ENCODE measurements at regions not wholly inside any gene's neighbourhood (a gene's known extent, or its start where the extent isn't known, plus 50 kb on each side); places are given as distances from the start of the nearest gene placed in this dataset.

DNA sequence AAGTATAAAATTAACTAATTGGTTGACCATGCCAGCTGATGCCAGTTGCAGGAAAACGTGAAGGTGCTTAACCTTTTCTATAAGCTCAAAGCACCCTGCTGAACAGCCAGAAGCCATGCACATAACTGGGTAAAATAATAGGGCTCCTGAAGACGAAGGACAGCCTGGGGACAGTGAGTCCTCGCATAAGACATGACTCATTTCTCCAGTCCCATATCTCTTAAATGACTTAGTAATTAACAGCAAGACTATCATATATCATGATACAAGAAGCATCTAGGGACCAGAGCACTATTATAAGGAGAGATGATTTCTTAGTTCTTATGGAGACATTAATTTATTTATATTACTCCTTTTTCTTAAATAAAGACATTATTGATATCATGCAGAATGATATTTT lies 100.5 kb upstream of the DOK6 start:
- Histone ChIP-seq H3K27ac (ENCODE audit: low read depth, low read length, poor library complexity, severe bottlenecking) (no peak overlapping the region), H3K9me3 (ENCODE audit: low read depth, low read length, poor library complexity, severe bottlenecking) (no peaks in the 10 kb centered on the region), H3K4me3 (ENCODE audit: low read depth, low read length, poor library complexity, severe bottlenecking) (no peak overlapping the region), H3K36me3 (ENCODE audit: insufficient read depth, low read length, poor library complexity, severe bottlenecking) (no peaks in the 10 kb centered on the region), H3K4me1 (ENCODE audit: insufficient read depth, low read length, poor library complexity, severe bottlenecking) (no peaks in the 10 kb centered on the region), H3K27me3 (replicated peaks; ENCODE audit: insufficient read depth, low read depth, low read length, poor library complexity) (no peaks in the 10 kb centered on the region)
- no TSS peak for BruUV-seq (replicated peaks)
- TF ChIP-seq, protein P1, sequence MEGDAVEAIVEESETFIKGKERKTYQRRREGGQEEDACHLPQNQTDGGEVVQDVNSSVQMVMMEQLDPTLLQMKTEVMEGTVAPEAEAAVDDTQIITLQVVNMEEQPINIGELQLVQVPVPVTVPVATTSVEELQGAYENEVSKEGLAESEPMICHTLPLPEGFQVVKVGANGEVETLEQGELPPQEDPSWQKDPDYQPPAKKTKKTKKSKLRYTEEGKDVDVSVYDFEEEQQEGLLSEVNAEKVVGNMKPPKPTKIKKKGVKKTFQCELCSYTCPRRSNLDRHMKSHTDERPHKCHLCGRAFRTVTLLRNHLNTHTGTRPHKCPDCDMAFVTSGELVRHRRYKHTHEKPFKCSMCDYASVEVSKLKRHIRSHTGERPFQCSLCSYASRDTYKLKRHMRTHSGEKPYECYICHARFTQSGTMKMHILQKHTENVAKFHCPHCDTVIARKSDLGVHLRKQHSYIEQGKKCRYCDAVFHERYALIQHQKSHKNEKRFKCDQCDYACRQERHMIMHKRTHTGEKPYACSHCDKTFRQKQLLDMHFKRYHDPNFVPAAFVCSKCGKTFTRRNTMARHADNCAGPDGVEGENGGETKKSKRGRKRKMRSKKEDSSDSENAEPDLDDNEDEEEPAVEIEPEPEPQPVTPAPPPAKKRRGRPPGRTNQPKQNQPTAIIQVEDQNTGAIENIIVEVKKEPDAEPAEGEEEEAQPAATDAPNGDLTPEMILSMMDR (conservative IDR thresholded peaks at IDR 0.05; ENCODE audit: low read depth, low read length), result no peak
- TF ChIP-seq EZH2 (IDR thresholded peaks at IDR 0.05; ENCODE audit: borderline replicate concordance, low read depth, low read length, poor library complexity, severe bottlenecking), result no peak
- intact Hi-C loops (cut with micrococcal nuclease; ENCODE audit: unreplicated experiment), result no loop called here
- CTCF ChIA-PET, result no interaction called here
- POLR2A ChIA-PET (ENCODE audit: low non-redundant PET), result interaction anchor here (0.7 kb wide), 1 partner anchor 421 kb away, joined by 3 read pairs; no protein-coding TSS in a partner anchor
- no peak for DNase-seq (ENCODE audit: low spot score)

DNA sequence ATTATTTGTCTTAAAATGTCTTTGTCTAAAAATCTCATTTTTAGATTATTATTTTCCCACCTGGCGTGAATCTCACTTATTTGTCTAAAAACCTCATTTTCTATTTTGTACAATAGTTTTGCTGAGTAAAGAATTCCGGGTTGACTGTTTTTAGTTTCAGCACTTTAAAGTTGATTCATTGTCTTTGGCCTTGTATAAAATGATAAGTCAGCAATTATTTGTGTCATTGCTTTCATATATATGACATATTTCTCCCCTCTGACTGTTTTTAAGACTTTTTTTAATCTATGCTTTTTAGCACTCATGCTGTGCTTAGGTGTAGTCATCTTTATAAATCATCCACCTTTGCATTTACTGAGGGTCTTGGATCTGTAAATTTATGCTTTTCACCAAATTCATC lies 92.1 kb upstream of the DOK6 start:
- H3K27me3 ChIP-seq (replicated peaks; ENCODE audit: insufficient read depth, low read depth, low read length, poor library complexity), result no peaks in the 10 kb centered on the region
- ChIA-PET CTCF (no interaction called here), POLR2A (ENCODE audit: low non-redundant PET) (no interaction called here)
- no TSS peak for BruUV-seq (replicated peaks)
- no peak for DNase-seq (ENCODE audit: low spot score)
- H3K4me3 ChIP-seq (ENCODE audit: low read depth, low read length, poor library complexity, severe bottlenecking), result no peak overlapping the region
- H3K36me3 ChIP-seq (ENCODE audit: insufficient read depth, low read length, poor library complexity, severe bottlenecking), result no peaks in the 10 kb centered on the region
- TF ChIP-seq, protein P1 (conservative IDR thresholded peaks at IDR 0.05; ENCODE audit: low read depth, low read length), result no peak
- TF ChIP-seq EZH2 (IDR thresholded peaks at IDR 0.05; ENCODE audit: borderline replicate concordance, low read depth, low read length, poor library complexity, severe bottlenecking), result no peak
- no peaks in the 10 kb centered on the region for H3K9me3 ChIP-seq (ENCODE audit: low read depth, low read length, poor library complexity, severe bottlenecking)
- no peak overlapping the region for H3K27ac ChIP-seq (ENCODE audit: low read depth, low read length, poor library complexity, severe bottlenecking)
- intact Hi-C loops (cut with micrococcal nuclease; ENCODE audit: unreplicated experiment), result no loop called here
- H3K4me1 ChIP-seq (ENCODE audit: insufficient read depth, low read length, poor library complexity, severe bottlenecking), result no peaks in the 10 kb centered on the region

DNA sequence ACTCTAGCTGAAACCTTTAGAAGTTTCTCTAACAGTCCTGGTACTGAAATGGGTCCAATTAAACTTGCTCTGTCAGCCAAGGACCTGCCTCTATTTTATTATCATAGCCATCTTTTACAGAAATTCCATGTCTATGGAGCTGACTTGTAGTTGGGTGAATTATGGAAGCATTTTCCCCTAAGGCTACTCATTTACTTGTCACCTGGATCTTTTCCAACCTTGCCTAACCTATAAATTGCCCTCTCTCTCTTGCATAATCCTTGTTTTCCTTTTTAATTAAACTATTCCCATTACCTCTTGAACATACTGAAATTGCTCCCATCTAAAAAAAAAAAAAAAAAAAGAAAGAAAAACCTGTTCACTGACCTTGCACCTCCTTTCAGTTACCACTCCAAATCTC lies 74.6 kb upstream of the DOK6 start:
- no peak for DNase-seq (ENCODE audit: low spot score)
- no peak overlapping the region for H3K4me3 ChIP-seq (ENCODE audit: low read depth, low read length, poor library complexity, severe bottlenecking)
- no peaks in the 10 kb centered on the region for H3K36me3 ChIP-seq (ENCODE audit: insufficient read depth, low read length, poor library complexity, severe bottlenecking)
- no peak for TF ChIP-seq EZH2 (IDR thresholded peaks at IDR 0.05; ENCODE audit: borderline replicate concordance, low read depth, low read length, poor library complexity, severe bottlenecking)
- TF ChIP-seq, protein P1 (conservative IDR thresholded peaks at IDR 0.05; ENCODE audit: low read depth, low read length), result no peak
- no peaks in the 10 kb centered on the region for H3K4me1 ChIP-seq (ENCODE audit: insufficient read depth, low read length, poor library complexity, severe bottlenecking)
- no TSS peak for BruUV-seq (replicated peaks)
- POLR2A ChIA-PET (ENCODE audit: low non-redundant PET), result no interaction called here
- no peaks in the 10 kb centered on the region for H3K27me3 ChIP-seq (replicated peaks; ENCODE audit: insufficient read depth, low read depth, low read length, poor library complexity)
- CTCF ChIA-PET, result no interaction called here
- intact Hi-C loops (cut with micrococcal nuclease; ENCODE audit: unreplicated experiment), result no loop called here
- no peaks in the 10 kb centered on the region for H3K9me3 ChIP-seq (ENCODE audit: low read depth, low read length, poor library complexity, severe bottlenecking)
- H3K27ac ChIP-seq (ENCODE audit: low read depth, low read length, poor library complexity, severe bottlenecking), result no peak overlapping the region

All from A673 (cell line).